ENCODE measurements at regions not wholly inside any gene's neighbourhood (a gene's known extent, or its start where the extent isn't known, plus 50 kb on each side); places are given as distances from the start of the nearest gene placed in this dataset.

- TF ChIP-seq CTCF (conservative IDR thresholded peaks at IDR 0.05 in 1 of 2, IDR thresholded peaks at IDR 0.05 in 1 of 2; ENCODE audit: low read depth in 1 of 2, low read length in 2 of 2) = no peak
- TF ChIP-seq EZH2 (IDR thresholded peaks at IDR 0.05; ENCODE audit: low read length, missing control alignments) = no peak
- no peak overlapping the region for H3K4me2 ChIP-seq (ENCODE audit: extremely low read depth, insufficient read depth, low read length)
Measured at GRCh38 chr14:30159374-30159773, 231.7 kb upstream of the PRKD1 start.

GRCh38 chr14:30160608-30161007 lies 233.0 kb upstream of the PRKD1 start:
- TF ChIP-seq EZH2 (IDR thresholded peaks at IDR 0.05; ENCODE audit: low read length, missing control alignments) = no peak
- TF ChIP-seq CTCF (conservative IDR thresholded peaks at IDR 0.05 in 1 of 2, IDR thresholded peaks at IDR 0.05 in 1 of 2; ENCODE audit: low read depth in 1 of 2, low read length in 2 of 2) = no peak
- Histone ChIP-seq H3K27me3 (ENCODE audit: control insufficient read depth, insufficient read depth, low read length) (no peaks in the 10 kb centered on the region), H3K9me3 (ENCODE audit: control insufficient read depth, insufficient read depth, low read depth, low read length) (no peaks in the 10 kb centered on the region), H3K9ac (ENCODE audit: insufficient read depth, low read length) (no peak overlapping the region), H3K27ac (ENCODE audit: insufficient read depth, low read length) (no peak overlapping the region), H3K4me3 (replicated peaks in 1 of 4; ENCODE audit: control extremely low read depth in 1 of 4, insufficient read depth in 1 of 4, low read depth in 3 of 4, low read length in 4 of 4) (no peak overlapping the region), H3K79me2 (ENCODE audit: control insufficient read depth, insufficient read depth, low read length) (no peaks in the 10 kb centered on the region), H3K4me1 (ENCODE audit: control insufficient read depth, extremely low read depth, insufficient read depth, low read length) (no peaks in the 10 kb centered on the region), H4K20me1 (ENCODE audit: control insufficient read depth, extremely low read depth, insufficient read depth, low read length) (no peaks in the 10 kb centered on the region), H3K36me3 (ENCODE audit: control insufficient read depth, insufficient read depth, low read length) (no peaks in the 10 kb centered on the region), H2AFZ (ENCODE audit: low read length) (no peak overlapping the region), H3K4me2 (ENCODE audit: extremely low read depth, insufficient read depth, low read length) (no peak overlapping the region)
- no peak for DNase-seq (ENCODE audit: low read depth in 2 of 2)

More at GRCh38 chr14:30159374-30159773, 231.7 kb upstream of the PRKD1 start:
- Histone ChIP-seq H3K36me3 (ENCODE audit: control insufficient read depth, insufficient read depth, low read length) (no peaks in the 10 kb centered on the region), H2AFZ (ENCODE audit: low read length) (no peak overlapping the region), H3K4me3 (replicated peaks in 1 of 4; ENCODE audit: control extremely low read depth in 1 of 4, insufficient read depth in 1 of 4, low read depth in 3 of 4, low read length in 4 of 4) (no peak overlapping the region), H4K20me1 (ENCODE audit: control insufficient read depth, extremely low read depth, insufficient read depth, low read length) (no peaks in the 10 kb centered on the region), H3K9ac (ENCODE audit: insufficient read depth, low read length) (no peak overlapping the region), H3K9me3 (ENCODE audit: control insufficient read depth, insufficient read depth, low read depth, low read length) (no peaks in the 10 kb centered on the region), H3K27me3 (ENCODE audit: control insufficient read depth, insufficient read depth, low read length) (no peaks in the 10 kb centered on the region), H3K79me2 (ENCODE audit: control insufficient read depth, insufficient read depth, low read length) (no peaks in the 10 kb centered on the region), H3K4me1 (ENCODE audit: control insufficient read depth, extremely low read depth, insufficient read depth, low read length) (no peaks in the 10 kb centered on the region), H3K27ac (ENCODE audit: insufficient read depth, low read length) (no peak overlapping the region)
- DNase-seq (ENCODE audit: low read depth in 2 of 2) = no peak

GRCh38 chr14:30162066-30162465 lies 234.4 kb upstream of the PRKD1 start:
- Histone ChIP-seq H3K4me2 (ENCODE audit: extremely low read depth, insufficient read depth, low read length) (no peak overlapping the region), H3K27ac (ENCODE audit: insufficient read depth, low read length) (no peak overlapping the region), H3K9me3 (ENCODE audit: control insufficient read depth, insufficient read depth, low read depth, low read length) (no peaks in the 10 kb centered on the region), H3K4me3 (replicated peaks in 1 of 4; ENCODE audit: control extremely low read depth in 1 of 4, insufficient read depth in 1 of 4, low read depth in 3 of 4, low read length in 4 of 4) (no peak overlapping the region), H3K27me3 (ENCODE audit: control insufficient read depth, insufficient read depth, low read length) (no peaks in the 10 kb centered on the region), H3K36me3 (ENCODE audit: control insufficient read depth, insufficient read depth, low read length) (no peaks in the 10 kb centered on the region), H2AFZ (ENCODE audit: low read length) (no peak overlapping the region), H3K4me1 (ENCODE audit: control insufficient read depth, extremely low read depth, insufficient read depth, low read length) (no peaks in the 10 kb centered on the region), H3K9ac (ENCODE audit: insufficient read depth, low read length) (no peak overlapping the region), H4K20me1 (ENCODE audit: control insufficient read depth, extremely low read depth, insufficient read depth, low read length) (no peaks in the 10 kb centered on the region), H3K79me2 (ENCODE audit: control insufficient read depth, insufficient read depth, low read length) (no peaks in the 10 kb centered on the region)
- TF ChIP-seq CTCF (conservative IDR thresholded peaks at IDR 0.05 in 1 of 2, IDR thresholded peaks at IDR 0.05 in 1 of 2; ENCODE audit: low read depth in 1 of 2, low read length in 2 of 2) (no peak), EZH2 (IDR thresholded peaks at IDR 0.05; ENCODE audit: low read length, missing control alignments) (no peak)
- peak in 1 of 2 donors; percentile 67 for DNase-seq (ENCODE audit: low read depth in 2 of 2)
